ENCODE measurements at regions not wholly inside any gene's neighbourhood (a gene's known extent, or its start where the extent isn't known, plus 50 kb on each side); places are given as distances from the start of the nearest gene placed in this dataset.

DNA sequence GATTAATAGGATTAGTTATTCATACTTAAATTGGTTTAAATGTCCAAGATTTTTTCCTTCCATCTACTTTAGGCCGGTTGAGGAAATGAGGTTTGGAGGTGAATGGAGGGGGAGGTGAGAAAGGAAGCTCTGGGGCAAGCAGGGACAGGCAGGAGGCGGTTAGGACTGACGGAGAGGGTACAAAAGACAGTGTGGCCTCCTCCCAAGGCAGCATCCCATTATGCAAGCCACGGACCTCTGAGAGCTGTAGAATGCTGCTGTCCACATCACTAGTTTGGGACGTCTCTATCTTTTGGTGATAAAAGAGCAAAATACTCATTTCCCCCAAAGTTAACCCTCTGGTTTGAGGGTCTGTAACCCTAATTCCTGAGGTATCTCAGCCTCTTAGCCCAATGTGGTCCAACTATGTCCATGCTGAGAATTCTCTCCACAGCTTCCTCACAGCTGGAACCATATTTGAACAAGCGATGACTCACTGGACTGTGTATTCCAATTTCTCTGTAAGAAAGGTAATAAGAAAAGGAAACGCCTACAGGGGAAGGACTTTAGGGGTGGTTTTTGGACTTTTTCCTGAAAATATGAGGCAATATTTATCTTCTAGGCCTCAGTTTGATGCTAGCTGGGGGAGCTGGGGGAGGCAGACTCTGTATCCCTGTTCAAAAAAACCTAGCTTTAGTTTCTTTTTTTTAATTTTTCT is 172.2 kb downstream of the TFAP2B start:
- DNase-seq (ENCODE audit: extremely low spot score), result no peak
- ChIA-PET CTCF (interaction anchor here (0.5 kb wide), 1 partner anchor 288 kb away, joined by 4 read pairs; no protein-coding TSS in a partner anchor), POLR2A (no interaction called here)

DNA sequence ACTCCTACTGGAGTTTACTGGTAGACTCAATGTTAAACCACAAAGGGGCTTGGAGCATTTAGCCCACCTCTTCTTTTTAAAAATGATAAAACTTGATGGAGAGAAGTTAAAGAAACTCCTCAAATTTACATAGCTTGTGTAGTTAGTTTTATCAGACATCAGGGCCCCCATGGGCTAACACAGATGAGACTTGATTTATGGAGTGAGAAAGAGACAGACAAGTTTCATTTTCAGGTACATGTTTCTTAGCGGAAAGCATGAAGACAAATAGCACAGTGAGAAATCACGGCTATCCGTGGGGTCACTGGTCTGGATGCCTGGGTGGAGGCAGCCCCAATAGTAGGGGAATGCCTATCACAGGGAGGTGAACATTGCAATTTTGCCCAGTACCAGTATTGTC is 173.6 kb downstream of the TFAP2B start:
- TF ChIP-seq ELF4 (IDR thresholded peaks at IDR 0.05), result no peak
- no peak for TF ChIP-seq SP1 (IDR thresholded peaks at IDR 0.05)
- no peak for TF ChIP-seq HDGF (IDR thresholded peaks at IDR 0.05; ENCODE audit: borderline replicate concordance)
- TF ChIP-seq, protein P1, sequence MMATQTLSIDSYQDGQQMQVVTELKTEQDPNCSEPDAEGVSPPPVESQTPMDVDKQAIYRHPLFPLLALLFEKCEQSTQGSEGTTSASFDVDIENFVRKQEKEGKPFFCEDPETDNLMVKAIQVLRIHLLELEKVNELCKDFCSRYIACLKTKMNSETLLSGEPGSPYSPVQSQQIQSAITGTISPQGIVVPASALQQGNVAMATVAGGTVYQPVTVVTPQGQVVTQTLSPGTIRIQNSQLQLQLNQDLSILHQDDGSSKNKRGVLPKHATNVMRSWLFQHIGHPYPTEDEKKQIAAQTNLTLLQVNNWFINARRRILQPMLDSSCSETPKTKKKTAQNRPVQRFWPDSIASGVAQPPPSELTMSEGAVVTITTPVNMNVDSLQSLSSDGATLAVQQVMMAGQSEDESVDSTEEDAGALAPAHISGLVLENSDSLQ (IDR thresholded peaks at IDR 0.05), result no peak
- TF ChIP-seq FOXM1 (IDR thresholded peaks at IDR 0.05; ENCODE audit: borderline replicate concordance), result no peak
- TF ChIP-seq FOXA1 (IDR thresholded peaks at IDR 0.05), result no peak
- no peak for TF ChIP-seq NFRKB (IDR thresholded peaks at IDR 0.05)
- TF ChIP-seq ZNF384 (IDR thresholded peaks at IDR 0.05), result no peak
- TF ChIP-seq ARNT (IDR thresholded peaks at IDR 0.05), result no peak
- TF ChIP-seq SUZ12 (IDR thresholded peaks at IDR 0.05), result no peak
- no peak for TF ChIP-seq BHLHE40 (IDR thresholded peaks at IDR 0.05; ENCODE audit: borderline replicate concordance)
- TF ChIP-seq LEF1 (IDR thresholded peaks at IDR 0.05; ENCODE audit: borderline replicate concordance), result no peak
- no peak for TF ChIP-seq FOXK2 (IDR thresholded peaks at IDR 0.05)
- no peak for TF ChIP-seq CTBP1 (IDR thresholded peaks at IDR 0.05; ENCODE audit: borderline replicate concordance)
- TF ChIP-seq TARDBP (IDR thresholded peaks at IDR 0.05), result no peak
- TF ChIP-seq L3MBTL2 (conservative IDR thresholded peaks at IDR 0.05), result no peak
- no peak for DNase-seq (ENCODE audit: extremely low spot score)
- ChIA-PET CTCF (no interaction called here), POLR2A (no interaction called here)

More for the DNA sequence above, 172.2 kb downstream of the TFAP2B start:
- no peak for TF ChIP-seq NFRKB (IDR thresholded peaks at IDR 0.05)

DNA sequence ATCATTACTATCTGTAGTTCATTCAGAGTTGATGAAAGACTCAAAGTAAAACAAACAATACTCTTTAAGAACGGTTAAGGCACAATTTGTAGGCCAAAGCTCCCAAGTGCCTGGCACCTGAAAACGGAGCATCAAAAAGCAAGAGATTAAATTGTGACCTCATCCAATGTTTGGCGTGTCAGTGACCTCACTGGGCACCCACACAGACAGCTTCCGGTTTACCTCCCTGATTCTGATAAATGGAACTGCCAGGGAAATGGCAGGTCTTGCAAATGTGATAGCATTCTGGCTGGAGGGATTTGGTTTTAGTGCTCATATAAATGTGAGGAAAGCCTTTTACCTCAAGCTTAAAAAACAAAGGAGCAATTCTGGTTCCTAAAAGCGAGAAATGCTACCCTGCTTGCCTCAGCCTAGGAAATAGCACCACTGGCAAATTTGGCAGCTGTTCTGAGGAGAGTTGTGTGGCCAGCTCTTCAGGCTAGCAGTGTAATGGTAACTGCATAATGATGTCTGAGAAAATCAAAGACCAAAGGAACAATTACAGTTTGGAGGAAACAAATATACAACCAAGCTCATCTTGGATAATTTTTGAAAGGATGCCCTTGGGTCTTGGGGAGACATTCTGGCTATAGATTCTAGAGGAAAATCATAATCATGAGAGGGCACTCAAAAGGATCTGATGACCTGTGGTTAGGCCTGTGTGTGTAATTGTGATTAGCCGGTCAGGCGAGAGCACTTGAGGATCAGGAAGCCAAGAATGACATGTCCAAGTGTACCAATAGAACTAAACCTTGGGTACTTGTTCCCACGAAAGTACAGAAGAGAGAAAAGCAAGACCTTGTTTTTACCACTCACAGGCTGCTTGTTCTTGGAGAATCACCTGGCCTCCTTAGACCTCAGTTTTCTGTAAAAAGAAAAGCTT is 174.3 kb downstream of the TFAP2B start:
- CTCF ChIA-PET, result no interaction called here
- POLR2A ChIA-PET, result no interaction called here

DNA sequence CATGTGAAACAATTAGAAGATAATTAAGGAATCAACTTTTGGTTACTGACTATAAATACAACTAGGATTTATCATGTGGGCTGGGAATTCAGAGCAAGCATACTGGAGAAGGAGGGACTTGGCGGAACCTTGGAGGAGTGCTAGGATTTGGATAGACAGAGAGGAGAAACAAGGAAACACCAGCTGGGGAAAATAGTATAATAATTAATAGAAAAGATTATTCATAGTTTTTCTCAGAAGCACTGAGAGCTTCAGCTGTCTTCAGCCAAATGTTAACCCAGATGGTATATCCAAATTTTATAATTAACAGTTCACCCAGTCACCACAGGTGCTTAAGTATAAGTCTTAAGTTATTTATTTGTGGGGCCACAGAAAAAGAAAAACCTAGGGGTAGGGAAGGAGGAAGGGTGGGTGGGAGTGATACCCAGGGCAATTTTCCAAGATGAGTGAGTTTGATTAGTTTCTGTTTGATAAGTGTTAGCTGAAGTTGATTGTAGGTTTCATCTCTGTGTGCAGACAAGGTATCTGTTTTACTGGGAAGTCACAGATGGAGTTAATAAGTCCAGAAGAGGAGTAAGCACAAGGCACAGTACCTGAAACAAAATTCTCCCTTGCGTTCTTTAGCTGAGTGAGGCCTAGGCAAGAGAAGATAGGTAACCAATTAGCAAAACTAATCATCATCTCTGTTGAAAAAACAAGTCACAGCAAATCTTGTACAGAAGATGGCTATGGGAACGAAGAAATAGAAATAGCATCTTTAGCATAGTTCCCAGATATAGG is 175.5 kb downstream of the TFAP2B start:
- ChIA-PET CTCF (no interaction called here), POLR2A (no interaction called here)
- no peak for DNase-seq (ENCODE audit: extremely low spot score)
- TF ChIP-seq ZNF384 (IDR thresholded peaks at IDR 0.05), result no peak
- TF ChIP-seq FOXA1 (IDR thresholded peaks at IDR 0.05), result no peak
- no peak for TF ChIP-seq FOXM1 (IDR thresholded peaks at IDR 0.05; ENCODE audit: borderline replicate concordance)
- no peak for TF ChIP-seq CTBP1 (IDR thresholded peaks at IDR 0.05; ENCODE audit: borderline replicate concordance)
- no peak for TF ChIP-seq BHLHE40 (IDR thresholded peaks at IDR 0.05; ENCODE audit: borderline replicate concordance)
- no peak for TF ChIP-seq HDGF (IDR thresholded peaks at IDR 0.05; ENCODE audit: borderline replicate concordance)
- no peak for TF ChIP-seq NFRKB (IDR thresholded peaks at IDR 0.05)
- no peak for TF ChIP-seq SP1 (IDR thresholded peaks at IDR 0.05)

More for the DNA sequence above, 174.3 kb downstream of the TFAP2B start:
- no peak for TF ChIP-seq ARNT (IDR thresholded peaks at IDR 0.05)
- no peak for TF ChIP-seq FOXA1 (IDR thresholded peaks at IDR 0.05)
- TF ChIP-seq NFRKB (IDR thresholded peaks at IDR 0.05), result no peak
- no peak for TF ChIP-seq ELF4 (IDR thresholded peaks at IDR 0.05)
- no peak for TF ChIP-seq BHLHE40 (IDR thresholded peaks at IDR 0.05; ENCODE audit: borderline replicate concordance)
- no peak for DNase-seq (ENCODE audit: extremely low spot score)

DNA sequence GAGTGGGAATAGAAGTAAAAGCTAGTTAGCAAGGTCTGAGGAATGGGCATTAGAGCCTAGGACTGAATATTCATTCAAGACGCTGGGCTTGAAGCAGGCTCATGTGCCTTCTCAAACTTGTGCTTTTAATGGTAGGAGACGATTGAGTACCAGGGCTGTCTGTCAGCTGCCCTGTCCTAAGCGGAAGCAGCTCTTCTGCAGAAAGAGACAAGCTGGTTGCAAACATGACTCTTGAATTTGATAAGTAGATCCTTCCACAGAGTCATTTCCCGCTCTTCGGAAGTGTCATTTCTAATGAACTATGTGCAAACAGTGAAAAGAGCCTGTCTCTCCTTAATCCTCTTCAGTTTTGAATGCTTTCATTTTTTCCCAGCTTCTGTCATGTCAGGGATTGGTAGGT is 176.4 kb downstream of the TFAP2B start:
- POLR2A ChIA-PET, result no interaction called here

DNA sequence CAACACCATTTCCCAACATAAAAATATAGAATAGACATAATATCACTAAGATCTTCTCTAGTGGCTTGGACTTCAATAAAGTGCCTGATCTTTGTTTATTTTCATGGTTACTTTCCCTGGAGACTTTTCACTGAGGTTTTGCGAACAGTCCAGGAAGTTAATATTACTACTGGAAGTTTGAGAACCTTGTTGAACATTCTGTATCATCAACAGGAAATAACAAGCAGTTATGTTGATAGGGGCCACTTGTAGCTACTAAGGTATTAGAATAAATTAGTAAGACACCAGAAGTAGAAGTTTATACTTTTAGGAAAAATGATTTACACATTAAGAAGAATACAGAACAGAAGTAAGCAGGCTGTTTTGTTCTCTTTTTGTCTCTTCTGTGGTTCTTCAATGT is 180.2 kb downstream of the TFAP2B start:
- CTCF ChIA-PET, result no interaction called here
- POLR2A ChIA-PET, result no interaction called here

More for the DNA sequence above, 176.4 kb downstream of the TFAP2B start:
- TF ChIP-seq SUZ12 (IDR thresholded peaks at IDR 0.05) (no peak), BHLHE40 (IDR thresholded peaks at IDR 0.05; ENCODE audit: borderline replicate concordance) (no peak)
- no peak for DNase-seq (ENCODE audit: extremely low spot score)
- CTCF ChIA-PET, result no interaction called here

More for the DNA sequence above, 180.2 kb downstream of the TFAP2B start:
- DNase-seq (ENCODE audit: extremely low spot score), result no peak
- no peak for TF ChIP-seq FOXK2 (IDR thresholded peaks at IDR 0.05)
- no peak for TF ChIP-seq LEF1 (IDR thresholded peaks at IDR 0.05; ENCODE audit: borderline replicate concordance)
- TF ChIP-seq NFRKB (IDR thresholded peaks at IDR 0.05), result no peak
- TF ChIP-seq, protein P1 (IDR thresholded peaks at IDR 0.05), result no peak
- no peak for TF ChIP-seq SUZ12 (IDR thresholded peaks at IDR 0.05)
- TF ChIP-seq L3MBTL2 (conservative IDR thresholded peaks at IDR 0.05), result no peak
- no peak for TF ChIP-seq FOXA1 (IDR thresholded peaks at IDR 0.05)
